Trophoblast cell (in vitro differentiated cells and primary cell): ENCODE measurements at regions not wholly inside any gene's neighbourhood (a gene's known extent, or its start where the extent isn't known, plus 50 kb on each side); places are given as distances from the start of the nearest gene placed in this dataset.
A peak's percentile ranks its signal among the peaks of the same experiment; 100 is the strongest.

Experiments used
- DNase-seq, 2 donors: peaks; one replicate each; pipeline ENCODE4 v3.0.0-alpha.2; 2016
- H2AFZ ChIP-seq: 2 replicates; pipeline ENCODE4 v1.6.1; 2013; ENCODE audit warnings: low read length, moderate library complexity, mild to moderate bottlenecking; ENCODE audit not compliant: insufficient read depth, poor library complexity
- H2AK5ac ChIP-seq: 2 replicates; pipeline ENCODE4 v1.6.1; 2013; ENCODE audit warnings: mild to moderate bottlenecking, low read length
- H2BK120ac ChIP-seq: 2 replicates; pipeline ENCODE4 v1.6.1; 2013; ENCODE audit warnings: low read length, mild to moderate bottlenecking, moderate library complexity; ENCODE audit not compliant: insufficient read depth, poor library complexity
- H2BK12ac ChIP-seq: 2 replicates; pipeline ENCODE4 v1.6.1; 2013; ENCODE audit warnings: mild to moderate bottlenecking, low read length, moderate library complexity
- H2BK5ac ChIP-seq: 2 replicates; pipeline ENCODE4 v1.6.1; 2013; ENCODE audit warnings: low read length, low read depth, moderate library complexity, mild to moderate bottlenecking; ENCODE audit not compliant: poor library complexity
- H3K14ac ChIP-seq: 2 replicates; pipeline ENCODE4 v1.6.1; 2013; ENCODE audit warnings: mild to moderate bottlenecking, low read length
- H3K18ac ChIP-seq: 2 replicates; pipeline ENCODE4 v1.6.1; 2013; ENCODE audit warnings: mild to moderate bottlenecking, low read length
- H3K23ac ChIP-seq: 2 replicates; pipeline ENCODE4 v1.6.1; 2013; ENCODE audit warnings: low read length
- H3K27ac ChIP-seq: 2 replicates; pipeline ENCODE4 v1.5.1; 2013; ENCODE audit warnings: low read depth, mild to moderate bottlenecking, inconsistent platforms, low read length, moderate library complexity
- H3K27me3 ChIP-seq: 2 replicates; pipeline ENCODE4 v1.6.1; 2013; ENCODE audit warnings: inconsistent platforms, mild to moderate bottlenecking, low read length, moderate library complexity; ENCODE audit not compliant: insufficient read depth
- H3K36me3 ChIP-seq, 2 experiments: 1 replicate in 1 of 2; 2 replicates in 1 of 2; pipeline ENCODE4 v1.6.1; 2013; ENCODE audit warnings: low read length in 2 of 2, mild to moderate bottlenecking in 2 of 2, moderate library complexity in 1 of 2; ENCODE audit not compliant: insufficient read depth in 2 of 2, control insufficient read depth in 1 of 2
- H3K4ac ChIP-seq: 2 replicates; pipeline ENCODE4 v1.6.1; 2013; ENCODE audit warnings: low read depth, mild to moderate bottlenecking, low read length, moderate library complexity
- H3K4me1 ChIP-seq, 2 experiments: 1 replicate in 1 of 2; 2 replicates in 1 of 2; pipeline ENCODE4 v1.6.1; 2013; ENCODE audit warnings: low read length in 2 of 2, mild to moderate bottlenecking in 2 of 2, moderate library complexity in 1 of 2; ENCODE audit not compliant: insufficient read depth in 2 of 2, control insufficient read depth in 1 of 2
- H3K4me2 ChIP-seq: 2 replicates; pipeline ENCODE4 v1.6.1; 2013; ENCODE audit warnings: inconsistent platforms, mild to moderate bottlenecking, low read length, moderate library complexity
- H3K4me3 ChIP-seq: 2 replicates; pipeline ENCODE4 v1.5.1; 2013; ENCODE audit warnings: mild to moderate bottlenecking, low read depth, low read length, inconsistent platforms
- H3K79me1 ChIP-seq: one replicate; pipeline ENCODE4 v1.6.1; 2013; ENCODE audit warnings: low read length
- H3K79me2 ChIP-seq: 2 replicates; pipeline ENCODE4 v1.6.1; 2013; ENCODE audit warnings: low read length, mild to moderate bottlenecking; ENCODE audit not compliant: control insufficient read depth, insufficient read depth, poor library complexity
- H3K9ac ChIP-seq: 2 replicates; pipeline ENCODE4 v1.6.1; 2013; ENCODE audit warnings: mild to moderate bottlenecking, low read length
- H3K9me3 ChIP-seq: 2 replicates; pipeline ENCODE4 v1.6.1; 2013; ENCODE audit warnings: low read depth, mild to moderate bottlenecking, control low read depth, inconsistent platforms, low read length; ENCODE audit not compliant: insufficient read depth
- H4K12ac ChIP-seq: 2 replicates; pipeline ENCODE4 v1.6.1; 2013; ENCODE audit warnings: low read depth, mild to moderate bottlenecking, low read length, moderate library complexity
- H4K8ac ChIP-seq: 2 replicates; pipeline ENCODE4 v1.6.1; 2013; ENCODE audit warnings: low read depth, mild to moderate bottlenecking, low read length, moderate library complexity
- H4K91ac ChIP-seq: one replicate; pipeline ENCODE4 v1.6.1; 2013; ENCODE audit warnings: low read depth, mild to moderate bottlenecking, low read length, moderate library complexity
- WGBS: extraction: QIAGEN DNeasy Blood & Tissue Kit; methylation state at CpG from one replicate; pipeline ENCODE4 v1.1.7; 2013; ENCODE audit warnings: missing lambda C conversion rate; ENCODE audit not compliant: insufficient read length, insufficient coverage; ENCODE audit errors: extremely low coverage; 5-methylcytosine and 5-hydroxymethylcytosine counted together

- H3K4me1 ChIP-seq = peaks cover 11 to 13% of the 10 kb centered on the region in 2 experiments
- no peak overlapping the region for H3K14ac ChIP-seq
- peak overlapping the region; percentile 44 for H2BK120ac ChIP-seq
- peak overlapping the region; percentile 20 for H2AK5ac ChIP-seq
- no peak overlapping the region for H3K9ac ChIP-seq
- H3K27ac ChIP-seq = peak overlapping the region; percentile 51
- no peak overlapping the region for H3K23ac ChIP-seq
- H2BK5ac ChIP-seq = no peak overlapping the region
- peak overlapping the region; percentile 23 for H2BK12ac ChIP-seq
- peak; percentile 98 to 99 for DNase-seq
- H3K4me3 ChIP-seq = no peak overlapping the region
- no peaks in the 10 kb centered on the region for H3K27me3 ChIP-seq
- H4K91ac ChIP-seq = peak overlapping the region; percentile 22
- H3K4me2 ChIP-seq = no peak overlapping the region
- no peak overlapping the region for H2AFZ ChIP-seq
- H3K4ac ChIP-seq = no peak overlapping the region
- H3K36me3 ChIP-seq = no peaks in the 10 kb centered on the region
- H3K79me1 ChIP-seq = peaks cover 6% of the 10 kb centered on the region
- peaks cover 2% of the 10 kb centered on the region for H3K9me3 ChIP-seq
- no peak overlapping the region for H3K18ac ChIP-seq
- no CpG with 5 or more reads among the region's 15 CpGs for WGBS
- peak overlapping the region; percentile 19 for H4K8ac ChIP-seq
- no peak overlapping the region for H4K12ac ChIP-seq
- H3K79me2 ChIP-seq = no peaks in the 10 kb centered on the region
Measured at GRCh38 chr6:14713008-14713960, 532.6 kb upstream of the JARID2 start.

- Histone ChIP-seq H2BK12ac (no peak overlapping the region), H3K18ac (no peak overlapping the region), H3K9me3 (peaks cover 2% of the 10 kb centered on the region), H3K4me1 (peaks cover 11 to 13% of the 10 kb centered on the region in 2 experiments), H3K4me2 (no peak overlapping the region), H3K4ac (no peak overlapping the region), H4K8ac (no peak overlapping the region), H3K79me1 (peaks cover 6% of the 10 kb centered on the region), H2BK5ac (no peak overlapping the region), H3K23ac (no peak overlapping the region), H3K14ac (no peak overlapping the region), H3K9ac (no peak overlapping the region), H2AFZ (no peak overlapping the region), H3K27ac (no peak overlapping the region), H3K4me3 (no peak overlapping the region), H3K27me3 (no peaks in the 10 kb centered on the region), H4K12ac (no peak overlapping the region), H4K91ac (no peak overlapping the region), H2BK120ac (no peak overlapping the region), H3K36me3 (no peaks in the 10 kb centered on the region), H2AK5ac (no peak overlapping the region), H3K79me2 (no peaks in the 10 kb centered on the region)
- WGBS = no CpG with 5 or more reads among the region's 3 CpGs
- DNase-seq = no peak
Measured at GRCh38 chr6:14713966-14714631, 531.8 kb upstream of the JARID2 start.

DNA sequence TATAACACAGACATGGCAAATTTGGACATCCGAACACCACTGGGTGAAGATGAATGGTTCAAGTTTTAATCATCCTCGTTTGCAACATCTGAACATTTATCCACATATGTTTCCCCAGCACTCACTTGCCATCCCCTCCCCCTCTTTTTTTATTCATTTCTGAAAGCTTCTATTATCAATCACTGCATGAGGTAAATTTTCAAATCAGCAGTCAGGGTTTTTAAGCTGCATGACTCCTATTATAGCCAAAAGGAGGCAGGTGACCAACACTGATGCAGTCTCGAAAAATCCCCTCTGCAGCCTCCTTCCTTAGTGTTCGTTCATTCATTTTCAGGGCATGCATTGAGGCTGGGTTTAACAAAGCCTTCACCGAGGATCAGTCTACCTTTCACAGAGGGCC, 530.8 kb upstream of the JARID2 start:
- no peaks in the 10 kb centered on the region for H3K36me3 ChIP-seq
- H3K23ac ChIP-seq = no peak overlapping the region
- no peak overlapping the region for H3K4me2 ChIP-seq
- H3K4me1 ChIP-seq = peaks cover 11 to 13% of the 10 kb centered on the region in 2 experiments
- H4K8ac ChIP-seq = no peak overlapping the region
- no peak overlapping the region for H3K27ac ChIP-seq
- H3K18ac ChIP-seq = no peak overlapping the region
- no peak overlapping the region for H2BK12ac ChIP-seq
- no peak overlapping the region for H3K4ac ChIP-seq
- no peaks in the 10 kb centered on the region for H3K27me3 ChIP-seq
- H2BK120ac ChIP-seq = no peak overlapping the region
- peaks cover 2% of the 10 kb centered on the region for H3K9me3 ChIP-seq
- H4K12ac ChIP-seq = no peak overlapping the region
- no peak overlapping the region for H2AFZ ChIP-seq
- no peak overlapping the region for H3K14ac ChIP-seq
- H2AK5ac ChIP-seq = no peak overlapping the region
- no peak overlapping the region for H2BK5ac ChIP-seq
- DNase-seq = no peak
- peaks cover 6% of the 10 kb centered on the region for H3K79me1 ChIP-seq
- H3K79me2 ChIP-seq = no peaks in the 10 kb centered on the region
- no peak overlapping the region for H3K4me3 ChIP-seq
- no peak overlapping the region for H3K9ac ChIP-seq
- H4K91ac ChIP-seq = no peak overlapping the region
- WGBS = no CpG with 5 or more reads among the region's 5 CpGs

DNA sequence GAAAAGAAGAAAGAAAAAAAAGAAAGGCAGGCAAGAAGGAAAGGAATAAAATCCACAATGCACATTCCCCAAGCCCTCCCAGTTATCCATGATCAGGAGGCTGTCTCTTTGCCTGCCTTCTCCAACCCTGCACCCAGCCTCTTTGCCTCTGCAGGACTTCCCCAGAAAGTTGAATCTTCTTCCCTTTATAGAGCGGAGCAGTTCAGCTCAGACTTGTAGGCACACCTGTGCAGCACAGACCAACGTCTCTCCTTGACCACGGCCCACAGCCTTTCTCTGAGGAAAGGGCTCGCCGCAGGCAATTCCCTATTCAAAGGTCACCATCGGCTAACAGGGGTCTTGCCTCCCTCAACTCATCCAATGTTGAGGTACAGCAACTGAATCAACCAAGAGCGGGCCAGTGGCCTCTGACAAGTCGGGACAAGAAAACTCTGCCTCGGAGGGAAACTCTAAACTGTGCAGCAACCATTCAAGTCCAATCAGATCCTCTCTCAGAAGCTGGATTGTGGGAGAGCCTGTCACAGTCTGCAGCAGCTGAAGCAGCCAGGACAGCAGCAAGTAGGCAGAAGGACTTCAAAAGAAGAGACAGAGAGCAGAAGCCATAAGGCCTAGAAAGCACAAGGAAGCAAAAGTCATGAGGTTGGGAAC, 529.2 kb upstream of the JARID2 start:
- Histone ChIP-seq H4K8ac (no peak overlapping the region), H3K4me2 (no peak overlapping the region), H3K14ac (no peak overlapping the region), H3K4ac (no peak overlapping the region), H3K9ac (no peak overlapping the region), H2BK5ac (no peak overlapping the region), H2BK120ac (no peak overlapping the region), H3K27me3 (no peaks in the 10 kb centered on the region), H3K36me3 (no peaks in the 10 kb centered on the region), H3K79me2 (no peaks in the 10 kb centered on the region), H3K23ac (no peak overlapping the region), H2AK5ac (no peak overlapping the region), H3K4me1 (peaks cover 13 to 14% of the 10 kb centered on the region in 2 experiments), H3K4me3 (no peak overlapping the region), H3K18ac (no peak overlapping the region), H3K27ac (no peak overlapping the region), H4K91ac (no peak overlapping the region), H3K79me1 (peaks cover 6% of the 10 kb centered on the region), H3K9me3 (no peaks in the 10 kb centered on the region), H4K12ac (no peak overlapping the region), H2AFZ (no peak overlapping the region), H2BK12ac (no peak overlapping the region)
- WGBS = no CpG with 5 or more reads among the region's 9 CpGs
- no peak for DNase-seq
